Transverse colon (tissue), 4 donors: ENCODE measurements at regions not wholly inside any gene's neighbourhood (a gene's known extent, or its start where the extent isn't known, plus 50 kb on each side); places are given as distances from the start of the nearest gene placed in this dataset.

Source experiments
- DNase-seq: peaks from one replicate; pipeline ENCODE4 v3.0.0-alpha.2; 2019
- H3K27ac ChIP-seq, 4 donors: fragments of 200-600 bp; sonication (generic); 2 replicates each; pipeline ENCODE4 v1.5.1; 2016 to 2018; ENCODE audit warnings: inconsistent platforms in 4 of 4
- H3K27me3 ChIP-seq: fragments of 200-600 bp; sonication (generic); 2 replicates; pipeline ENCODE4 v1.5.1; 2017; ENCODE audit warnings: inconsistent platforms
- H3K36me3 ChIP-seq, 4 donors: fragments of 200-600 bp; sonication (generic); 2 replicates each; pipeline ENCODE4 v1.5.1; 2017 to 2019; ENCODE audit warnings: inconsistent platforms in 4 of 4
- H3K4me1 ChIP-seq, 4 donors: fragments of 200-600 bp; sonication (generic); 2 replicates each; pipeline ENCODE4 v1.5.1; 2017 to 2020; ENCODE audit warnings: inconsistent platforms in 4 of 4
- H3K4me3 ChIP-seq, 4 donors: fragments of 200-600 bp; sonication (generic); 1 replicate in 1 of 4; 2 replicates in 3 of 4; pipeline versions ENCODE4 v1.5.1 to v1.6.1; 2017 to 2019; ENCODE audit warnings: inconsistent platforms in 4 of 4
- H3K9me3 ChIP-seq, 2 donors: fragments of 200-600 bp; sonication (generic); 2 replicates each; pipeline ENCODE4 v1.5.1; 2017 to 2019; ENCODE audit warnings: inconsistent platforms in 2 of 2
- EP300 ChIP-seq: sonication (generic); formaldehyde crosslinking; IDR thresholded peaks from one replicate; pipeline ENCODE4 v1.6.1; 2017; ENCODE audit warnings: antibody characterized with exemption, low read depth
- POLR2A ChIP-seq: fragments of 450-650 bp; IDR thresholded peaks from one replicate; pipeline ENCODE4 v1.6.1; 2016; ENCODE audit warnings: antibody characterized with exemption, mild to moderate bottlenecking, moderate library complexity
- POLR2AphosphoS5 ChIP-seq, 3 donors: sonication (generic); formaldehyde crosslinking; IDR thresholded peaks; one replicate each; pipeline ENCODE4 v1.6.1; 2016; ENCODE audit warnings: antibody characterized with exemption in 3 of 3
- WGBS, 2 donors: methylation state at CpG; one replicate each; pipeline ENCODE4 v1.1.5; 2018; ENCODE audit warnings: low coverage in 1 of 2; 5-methylcytosine and 5-hydroxymethylcytosine counted together
- in situ Hi-C, 4 donors: fragments of 200-750 bp; cut with MboI; loops; one replicate each; pipeline versions ENCODE4 v1.15.0 to v1.15.1; 2017; ENCODE audit warnings: low sequenced_read_pairs in 3 of 4, low pct_ligation_motif_present in 1 of 4, low pct_unique_long_range_greater_than_20kb in 1 of 4
- intact Hi-C: fragments of 100-400 bp; cut with DNase I; formaldehyde crosslinking; loops from one replicate; pipeline ENCODE4 v1.15.1; 2023; ENCODE audit warnings: low total_unique reads
- TF ChIP-seq, protein P1 (sequence below), 5 experiments: fragments of 200-600 bp in 3 of 5; fragments of 450-650 bp in 2 of 5; sonication (generic) in 3 of 5; IDR thresholded peaks; 1 replicate in 2 of 5; 2 replicates in 3 of 5; pipeline ENCODE4 v1.5.1; 2016 to 2017; ENCODE audit warnings: antibody characterized with exemption in 5 of 5, inconsistent platforms in 3 of 5, mild to moderate bottlenecking in 2 of 5, moderate library complexity in 1 of 5

GRCh38 chr1:177775924-177776323 lies 193.9 kb downstream of the SEC16B start:
- in situ Hi-C loops, result no loop called here
- Histone ChIP-seq H3K9me3 (peaks cover 9 to 12% of the 10 kb centered on the region in 2 donors), H3K27ac (no peak overlapping the region), H3K27me3 (no peaks in the 10 kb centered on the region), H3K4me1 (peaks cover 0 to 6% (median 0%) of the 10 kb centered on the region in 4 donors), H3K4me3 (no peak overlapping the region), H3K36me3 (no peaks in the 10 kb centered on the region)
- no peak for DNase-seq
- WGBS, 2 donors, result 67 to 69% methylated on average over 4 of the region's 4 CpGs
- TF ChIP-seq POLR2AphosphoS5 (IDR thresholded peaks at IDR 0.05), result no peak
- TF ChIP-seq POLR2A, result no peak
- TF ChIP-seq, protein P1, sequence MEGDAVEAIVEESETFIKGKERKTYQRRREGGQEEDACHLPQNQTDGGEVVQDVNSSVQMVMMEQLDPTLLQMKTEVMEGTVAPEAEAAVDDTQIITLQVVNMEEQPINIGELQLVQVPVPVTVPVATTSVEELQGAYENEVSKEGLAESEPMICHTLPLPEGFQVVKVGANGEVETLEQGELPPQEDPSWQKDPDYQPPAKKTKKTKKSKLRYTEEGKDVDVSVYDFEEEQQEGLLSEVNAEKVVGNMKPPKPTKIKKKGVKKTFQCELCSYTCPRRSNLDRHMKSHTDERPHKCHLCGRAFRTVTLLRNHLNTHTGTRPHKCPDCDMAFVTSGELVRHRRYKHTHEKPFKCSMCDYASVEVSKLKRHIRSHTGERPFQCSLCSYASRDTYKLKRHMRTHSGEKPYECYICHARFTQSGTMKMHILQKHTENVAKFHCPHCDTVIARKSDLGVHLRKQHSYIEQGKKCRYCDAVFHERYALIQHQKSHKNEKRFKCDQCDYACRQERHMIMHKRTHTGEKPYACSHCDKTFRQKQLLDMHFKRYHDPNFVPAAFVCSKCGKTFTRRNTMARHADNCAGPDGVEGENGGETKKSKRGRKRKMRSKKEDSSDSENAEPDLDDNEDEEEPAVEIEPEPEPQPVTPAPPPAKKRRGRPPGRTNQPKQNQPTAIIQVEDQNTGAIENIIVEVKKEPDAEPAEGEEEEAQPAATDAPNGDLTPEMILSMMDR (IDR thresholded peaks at IDR 0.05), result no peak
- TF ChIP-seq EP300, result no peak
- intact Hi-C loops, result no loop called here

DNA sequence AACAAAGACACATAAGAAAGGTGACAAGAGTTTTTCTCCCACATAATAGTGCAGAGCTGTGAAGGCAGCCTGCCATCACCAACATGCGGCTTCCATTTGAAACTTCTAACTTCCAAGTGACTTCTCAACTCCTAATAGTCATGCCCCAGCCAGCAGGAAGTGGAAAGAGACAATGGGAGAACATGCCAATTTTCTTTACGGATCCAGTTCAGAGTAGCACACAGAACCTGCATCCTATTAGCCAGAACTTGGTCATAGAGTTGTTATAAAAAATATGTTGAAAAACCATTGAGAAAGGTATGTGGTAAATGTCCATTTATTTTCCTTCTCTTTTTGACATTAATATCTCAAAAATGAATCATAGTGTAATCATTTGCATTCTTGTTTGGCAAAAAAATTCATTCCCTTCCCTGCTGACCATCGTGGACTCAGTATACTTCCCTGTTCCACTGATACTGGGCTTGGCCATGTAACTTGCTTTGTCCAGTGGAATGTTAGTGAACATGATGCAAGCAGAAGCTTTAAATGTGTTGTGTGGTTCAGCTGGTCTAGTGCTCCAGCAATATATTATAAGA lies 197.4 kb downstream of the SEC16B start:
- Histone ChIP-seq H3K36me3 (no peaks in the 10 kb centered on the region), H3K9me3 (peaks cover 9 to 12% of the 10 kb centered on the region in 2 donors), H3K4me1 (no peaks in the 10 kb centered on the region), H3K27me3 (no peaks in the 10 kb centered on the region), H3K4me3 (no peak overlapping the region), H3K27ac (no peak overlapping the region)
- no peak for TF ChIP-seq EP300
- no peak for TF ChIP-seq POLR2A
- no peak for TF ChIP-seq POLR2AphosphoS5 (IDR thresholded peaks at IDR 0.05)
- TF ChIP-seq, protein P1 (IDR thresholded peaks at IDR 0.05), result no peak
- DNase-seq, result no peak
- in situ Hi-C loops, result no loop called here
- 64 to 85% methylated on average over 2 to 3 of the region's 3 CpGs for WGBS, 2 donors
- intact Hi-C loops, result no loop called here

DNA sequence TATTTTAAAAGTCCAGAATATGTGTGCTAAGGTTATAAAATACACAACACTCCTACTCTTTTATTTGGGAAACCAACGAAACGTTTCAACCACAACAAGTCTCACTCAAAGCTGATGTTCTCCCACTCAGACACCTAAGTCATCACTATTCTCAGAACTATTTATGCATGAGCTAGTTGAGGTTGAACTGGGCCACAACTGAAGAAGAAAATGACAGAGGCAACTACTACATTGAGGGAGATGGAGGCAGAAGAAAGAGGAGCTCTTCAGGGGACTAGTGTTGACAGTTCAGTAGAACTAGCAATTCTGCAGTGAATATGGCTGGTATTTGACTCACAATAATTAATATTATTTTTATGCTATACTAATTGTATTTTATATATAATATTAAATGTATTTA lies 198.2 kb downstream of the SEC16B start:
- Histone ChIP-seq H3K27ac (no peak overlapping the region), H3K36me3 (no peaks in the 10 kb centered on the region), H3K4me3 (no peak overlapping the region), H3K27me3 (no peaks in the 10 kb centered on the region), H3K4me1 (no peaks in the 10 kb centered on the region), H3K9me3 (peaks cover 9 to 12% of the 10 kb centered on the region in 2 donors)
- 88 to 100% methylated on average over 2 of the region's 2 CpGs for WGBS, 2 donors
- TF ChIP-seq POLR2A (no peak), EP300 (no peak), POLR2AphosphoS5 (IDR thresholded peaks at IDR 0.05) (no peak)
- TF ChIP-seq, protein P1 (IDR thresholded peaks at IDR 0.05), result no peak
- intact Hi-C loops, result no loop called here
- in situ Hi-C loops, result no loop called here
- DNase-seq, result no peak

DNA sequence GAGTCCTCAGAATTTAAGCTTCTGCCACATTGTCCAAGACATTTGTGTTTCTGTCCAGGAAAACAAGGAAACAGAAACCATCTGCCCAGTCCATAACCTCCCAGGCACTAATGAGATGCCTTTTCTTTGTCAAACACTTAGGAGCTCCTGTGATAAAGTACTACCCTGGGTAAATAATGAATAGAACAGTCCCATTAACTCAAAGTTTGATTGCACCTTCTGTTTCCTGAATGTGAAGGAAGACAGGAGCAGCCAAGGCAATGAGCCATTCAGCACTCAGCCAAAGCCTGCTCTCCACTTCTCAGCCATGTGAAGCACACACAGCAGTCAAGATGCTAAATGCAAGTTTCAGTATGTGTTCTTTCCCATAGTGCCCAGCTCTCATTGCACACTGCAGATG lies 199.8 kb downstream of the SEC16B start:
- no peak for DNase-seq
- in situ Hi-C loops, result no loop called here
- TF ChIP-seq, protein P1 (IDR thresholded peaks at IDR 0.05), result no peak
- no peak for TF ChIP-seq EP300
- TF ChIP-seq POLR2A, result no peak
- no peak for TF ChIP-seq POLR2AphosphoS5 (IDR thresholded peaks at IDR 0.05)

More for the DNA sequence above, 199.8 kb downstream of the SEC16B start:
- Histone ChIP-seq H3K4me1 (no peaks in the 10 kb centered on the region), H3K36me3 (no peaks in the 10 kb centered on the region), H3K4me3 (no peak overlapping the region), H3K9me3 (peaks cover 9 to 12% of the 10 kb centered on the region in 2 donors), H3K27me3 (no peaks in the 10 kb centered on the region), H3K27ac (no peak overlapping the region)
- intact Hi-C loops, result no loop called here
